Fibroblast of the aortic adventitia (primary cell): ENCODE measurements at regions not wholly inside any gene's neighbourhood (a gene's known extent, or its start where the extent isn't known, plus 50 kb on each side); places are given as distances from the start of the nearest gene placed in this dataset.

Source experiments
- DNase-seq: peaks from one replicate; pipeline ENCODE4 v3.0.0-alpha.2; 2010; ENCODE audit warnings: low read depth
- H3K4me3 ChIP-seq: 2 replicates; pipeline ENCODE4 v1.5.1; 2011; ENCODE audit warnings: low read depth, mild to moderate bottlenecking, control low read depth, low read length, moderate library complexity
- TF ChIP-seq, protein P1 (sequence below): IDR thresholded peaks from 2 replicates; pipeline ENCODE4 v1.5.1; 2011; ENCODE audit warnings: mild to moderate bottlenecking, low read length, control low read depth, inconsistent platforms; ENCODE audit not compliant: insufficient read depth

DNA sequence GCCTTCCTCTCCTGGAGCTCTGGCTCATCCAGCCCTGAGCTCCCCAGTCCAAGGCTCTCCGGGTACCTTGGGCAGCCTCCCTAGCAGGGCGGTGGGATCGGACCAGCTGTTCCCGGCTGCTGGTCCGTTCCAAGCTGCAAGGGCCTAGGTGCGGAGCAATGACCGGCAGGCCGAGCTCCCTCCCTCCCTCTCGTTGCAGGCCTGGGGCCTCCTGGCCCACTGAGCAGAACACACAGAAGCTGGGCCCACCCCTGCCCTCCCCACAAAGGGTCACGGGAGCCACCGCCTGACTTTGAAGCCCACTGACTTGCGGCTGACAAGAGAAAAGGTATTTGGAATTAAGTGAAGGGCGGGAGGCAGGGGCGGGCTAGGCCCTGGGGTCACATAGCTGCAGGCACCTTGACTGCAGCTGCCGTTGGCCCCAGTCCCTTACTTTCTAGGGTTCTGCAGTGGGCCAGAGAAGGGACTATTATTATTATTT lies 104.7 kb upstream of the IER5L start:
- DNase-seq, result no peak

GRCh38 chr9:129282272-129282671 lies 104.2 kb upstream of the IER5L start:
- DNase-seq, result no peak
- TF ChIP-seq, protein P1, sequence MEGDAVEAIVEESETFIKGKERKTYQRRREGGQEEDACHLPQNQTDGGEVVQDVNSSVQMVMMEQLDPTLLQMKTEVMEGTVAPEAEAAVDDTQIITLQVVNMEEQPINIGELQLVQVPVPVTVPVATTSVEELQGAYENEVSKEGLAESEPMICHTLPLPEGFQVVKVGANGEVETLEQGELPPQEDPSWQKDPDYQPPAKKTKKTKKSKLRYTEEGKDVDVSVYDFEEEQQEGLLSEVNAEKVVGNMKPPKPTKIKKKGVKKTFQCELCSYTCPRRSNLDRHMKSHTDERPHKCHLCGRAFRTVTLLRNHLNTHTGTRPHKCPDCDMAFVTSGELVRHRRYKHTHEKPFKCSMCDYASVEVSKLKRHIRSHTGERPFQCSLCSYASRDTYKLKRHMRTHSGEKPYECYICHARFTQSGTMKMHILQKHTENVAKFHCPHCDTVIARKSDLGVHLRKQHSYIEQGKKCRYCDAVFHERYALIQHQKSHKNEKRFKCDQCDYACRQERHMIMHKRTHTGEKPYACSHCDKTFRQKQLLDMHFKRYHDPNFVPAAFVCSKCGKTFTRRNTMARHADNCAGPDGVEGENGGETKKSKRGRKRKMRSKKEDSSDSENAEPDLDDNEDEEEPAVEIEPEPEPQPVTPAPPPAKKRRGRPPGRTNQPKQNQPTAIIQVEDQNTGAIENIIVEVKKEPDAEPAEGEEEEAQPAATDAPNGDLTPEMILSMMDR, result no peak
- H3K4me3 ChIP-seq, result no peak overlapping the region

More for the DNA sequence above, 104.7 kb upstream of the IER5L start:
- TF ChIP-seq, protein P1, result no peak
- H3K4me3 ChIP-seq, result no peak overlapping the region

GRCh38 chr9:129281506-129282145 lies 103.6 kb upstream of the IER5L start:
- no peak for DNase-seq
- no peak overlapping the region for H3K4me3 ChIP-seq
- TF ChIP-seq, protein P1, result no peak

DNA sequence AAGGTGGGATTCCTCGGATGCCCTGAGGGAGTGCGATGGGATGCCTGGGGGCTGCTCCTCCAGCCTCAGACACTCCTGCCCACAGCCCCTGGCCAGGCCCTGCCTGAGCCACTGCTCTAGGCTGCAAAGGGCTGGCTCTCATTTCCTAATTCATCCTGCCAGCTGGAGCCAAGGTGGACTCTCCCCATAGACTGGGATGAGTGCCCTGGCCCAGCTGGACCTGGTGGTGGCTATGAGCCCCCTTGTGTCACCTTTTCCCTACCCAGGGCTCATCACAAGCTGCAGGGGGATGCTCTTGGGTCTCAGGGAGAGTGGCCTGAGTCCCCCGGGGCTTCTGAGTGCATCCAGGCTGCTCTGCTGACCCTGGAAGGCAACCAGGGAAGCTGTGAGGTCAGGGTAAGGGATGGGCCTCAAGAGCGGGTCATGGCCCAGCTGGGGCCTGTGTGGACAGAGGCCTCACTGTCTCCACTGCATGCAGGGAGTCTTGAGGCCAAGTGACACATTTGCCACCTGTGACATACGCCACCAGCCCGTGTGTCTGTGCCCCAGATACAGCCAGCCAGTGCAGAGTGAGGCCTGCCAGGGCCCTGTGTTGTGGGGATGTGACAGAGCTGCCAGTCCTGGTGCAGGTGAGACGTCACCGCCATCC lies 102.7 kb upstream of the IER5L start:
- H3K4me3 ChIP-seq, result no peak overlapping the region
- DNase-seq, result no peak
- TF ChIP-seq, protein P1, result no peak

DNA sequence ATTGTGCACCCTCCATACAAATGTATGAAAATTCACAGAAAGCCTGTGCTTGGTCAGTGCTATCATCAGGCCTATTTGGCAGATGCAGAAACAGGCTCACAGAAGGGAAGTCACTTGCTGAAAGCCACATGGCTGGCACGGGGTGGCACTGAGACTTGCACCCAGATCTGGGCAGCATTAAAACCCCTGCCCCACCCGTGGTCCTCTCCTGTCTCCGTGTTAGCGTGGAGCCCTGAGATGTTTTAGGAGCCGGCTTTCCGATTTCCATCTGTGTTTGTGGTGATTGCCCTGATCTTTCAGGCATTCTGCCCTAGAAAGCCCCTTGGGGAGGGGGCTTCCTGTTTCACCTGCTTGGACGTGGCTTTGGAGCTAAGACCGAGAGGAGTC lies 102.2 kb upstream of the IER5L start:
- no peak overlapping the region for H3K4me3 ChIP-seq
- no peak for DNase-seq
- TF ChIP-seq, protein P1, result no peak

- DNase-seq, result no peak
- TF ChIP-seq, protein P1, result no peak
- no peak overlapping the region for H3K4me3 ChIP-seq
Observed at GRCh38 chr9:129278391-129279237, 100.6 kb upstream of the IER5L start.
